22Rv1 (cell line): ENCODE measurements at regions not wholly inside any gene's neighbourhood (a gene's known extent, or its start where the extent isn't known, plus 50 kb on each side); places are given as distances from the start of the nearest gene placed in this dataset.

Experiments
- ZFX ChIP-seq: fragments of 450-650 bp; IDR thresholded peaks from 2 replicates; pipeline ENCODE4 v1.6.1; 2017; ENCODE audit warnings: antibody characterized with exemption, borderline replicate concordance
- TF ChIP-seq, protein P1 (sequence below): fragments of 450-650 bp; IDR thresholded peaks from 2 replicates; pipeline ENCODE4 v1.5.1; 2017; ENCODE audit warnings: mild to moderate bottlenecking

DNA sequence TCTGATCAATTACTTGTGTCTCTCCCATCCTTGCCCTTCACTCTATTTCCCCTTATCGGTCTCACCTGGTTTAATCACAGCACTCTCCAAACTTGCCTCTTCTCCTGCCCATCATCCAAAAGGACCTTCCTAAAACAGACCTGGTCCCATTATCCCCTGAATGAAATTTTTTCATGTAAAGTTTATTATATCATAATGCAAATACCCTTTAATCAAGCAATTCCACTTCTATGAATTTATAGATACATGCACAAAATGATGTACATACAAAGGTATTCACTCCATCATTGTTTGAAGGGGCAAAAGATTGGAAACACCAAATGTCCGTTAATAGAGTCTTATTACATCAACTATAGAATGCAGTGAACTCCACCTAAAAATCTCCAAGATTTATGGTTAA is 88.1 kb upstream of the PKDCC start:
- TF ChIP-seq, protein P1, sequence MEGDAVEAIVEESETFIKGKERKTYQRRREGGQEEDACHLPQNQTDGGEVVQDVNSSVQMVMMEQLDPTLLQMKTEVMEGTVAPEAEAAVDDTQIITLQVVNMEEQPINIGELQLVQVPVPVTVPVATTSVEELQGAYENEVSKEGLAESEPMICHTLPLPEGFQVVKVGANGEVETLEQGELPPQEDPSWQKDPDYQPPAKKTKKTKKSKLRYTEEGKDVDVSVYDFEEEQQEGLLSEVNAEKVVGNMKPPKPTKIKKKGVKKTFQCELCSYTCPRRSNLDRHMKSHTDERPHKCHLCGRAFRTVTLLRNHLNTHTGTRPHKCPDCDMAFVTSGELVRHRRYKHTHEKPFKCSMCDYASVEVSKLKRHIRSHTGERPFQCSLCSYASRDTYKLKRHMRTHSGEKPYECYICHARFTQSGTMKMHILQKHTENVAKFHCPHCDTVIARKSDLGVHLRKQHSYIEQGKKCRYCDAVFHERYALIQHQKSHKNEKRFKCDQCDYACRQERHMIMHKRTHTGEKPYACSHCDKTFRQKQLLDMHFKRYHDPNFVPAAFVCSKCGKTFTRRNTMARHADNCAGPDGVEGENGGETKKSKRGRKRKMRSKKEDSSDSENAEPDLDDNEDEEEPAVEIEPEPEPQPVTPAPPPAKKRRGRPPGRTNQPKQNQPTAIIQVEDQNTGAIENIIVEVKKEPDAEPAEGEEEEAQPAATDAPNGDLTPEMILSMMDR, result no peak
- TF ChIP-seq ZFX, result no peak
